K562 (cell line): ENCODE measurements at regions not wholly inside any gene's neighbourhood (a gene's known extent, or its start where the extent isn't known, plus 50 kb on each side); places are given as distances from the start of the nearest gene placed in this dataset.

Experiments used
- MGA ChIP-seq: fragments of 450-650 bp; IDR thresholded peaks from 2 replicates; pipeline ENCODE4 v1.6.1; 2016; ENCODE audit warnings: mild to moderate bottlenecking, moderate library complexity

DNA sequence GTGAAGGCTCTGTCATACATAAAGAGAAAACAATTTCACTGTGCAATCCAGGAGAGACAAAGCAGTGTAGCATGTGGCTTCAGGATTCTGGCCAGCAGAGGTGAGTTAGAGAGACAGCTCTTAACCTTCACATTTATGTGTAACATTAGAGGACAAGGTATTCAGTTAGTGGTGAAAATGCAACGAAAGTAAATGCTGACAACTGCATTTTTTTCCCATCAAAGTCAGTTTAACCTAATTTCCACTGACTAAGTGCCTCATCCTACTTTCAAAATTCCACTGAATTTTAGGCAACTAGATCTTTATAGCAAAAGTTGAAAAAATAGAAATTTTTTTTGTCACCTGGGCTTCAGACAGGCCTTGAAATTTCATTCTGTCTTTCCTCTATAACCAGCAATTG lies 130.8 kb upstream of the LNX1 start (continued):
- no peak for TF ChIP-seq MGA
